ENCODE measurements at regions not wholly inside any gene's neighbourhood (a gene's known extent, or its start where the extent isn't known, plus 50 kb on each side); places are given as distances from the start of the nearest gene placed in this dataset.

- intact Hi-C loops (cut with DNase I; ENCODE audit: low total_unique reads): no loop called here
- H3K36me3 ChIP-seq: no peaks in the 10 kb centered on the region
- no peak for DNase-seq
- H3K9me3 ChIP-seq: no peaks in the 10 kb centered on the region
- H3K27me3 ChIP-seq (replicated peaks in 1 of 7): no peaks in the 10 kb centered on the region
- H3K4me3 ChIP-seq: no peak overlapping the region
- 72 to 88% (median 83%) methylated on average over 3 of the region's 3 CpGs for WGBS, 5 donors
- H3K4me1 ChIP-seq: peaks cover 0 to 10% (median 1%) of the 10 kb centered on the region in 6 donors
- H3K27ac ChIP-seq: no peak overlapping the region
- no peak for TF ChIP-seq POLR2A (IDR thresholded peaks at IDR 0.05)
- no peak for TF ChIP-seq CTCF (IDR thresholded peaks at IDR 0.05 in 8 of 11, conservative IDR thresholded peaks at IDR 0.05 in 3 of 11)
- no peak for TF ChIP-seq POLR2AphosphoS5 (IDR thresholded peaks at IDR 0.05)
These were observed 1147.6 kb downstream of the IGSF11 start for GRCh38 chr3:117887031-117887430.

- H3K4me3 ChIP-seq: no peak overlapping the region
- intact Hi-C loops (cut with DNase I; ENCODE audit: low total_unique reads): no loop called here
- 55 to 65% (median 60%) methylated on average over 4 of the region's 4 CpGs for WGBS, 5 donors
These were observed 1146.7 kb downstream of the IGSF11 start for GRCh38 chr3:117887901-117888300.

GRCh38 chr3:117892431-117892841 lies 1142.2 kb downstream of the IGSF11 start:
- no peaks in the 10 kb centered on the region for H3K36me3 ChIP-seq
- WGBS, 5 donors: 80 to 87% (median 85%) methylated on average over 3 of the region's 3 CpGs
- no peaks in the 10 kb centered on the region for H3K4me1 ChIP-seq
- no peak overlapping the region for H3K4me3 ChIP-seq
- intact Hi-C loops (cut with DNase I; ENCODE audit: low total_unique reads): no loop called here
- H3K27me3 ChIP-seq (replicated peaks in 1 of 7): no peaks in the 10 kb centered on the region
- peaks cover 0 to 8% (median 4%) of the 10 kb centered on the region in 8 donors for H3K9me3 ChIP-seq
- TF ChIP-seq POLR2AphosphoS5 (IDR thresholded peaks at IDR 0.05): no peak
- TF ChIP-seq CTCF (IDR thresholded peaks at IDR 0.05 in 8 of 11, conservative IDR thresholded peaks at IDR 0.05 in 3 of 11): no peak
- no peak for TF ChIP-seq POLR2A (IDR thresholded peaks at IDR 0.05)
- H3K27ac ChIP-seq: no peak overlapping the region
- no peak for DNase-seq

More at GRCh38 chr3:117887901-117888300, 1146.7 kb downstream of the IGSF11 start:
- Histone ChIP-seq H3K27ac (no peak overlapping the region), H3K4me1 (peaks cover 0 to 10% (median 1%) of the 10 kb centered on the region in 6 donors), H3K9me3 (no peaks in the 10 kb centered on the region), H3K36me3 (no peaks in the 10 kb centered on the region), H3K27me3 (replicated peaks in 1 of 7) (no peaks in the 10 kb centered on the region)
- DNase-seq: no peak
- TF ChIP-seq POLR2AphosphoS5 (IDR thresholded peaks at IDR 0.05): no peak
- TF ChIP-seq CTCF (IDR thresholded peaks at IDR 0.05 in 8 of 11, conservative IDR thresholded peaks at IDR 0.05 in 3 of 11): no peak
- no peak for TF ChIP-seq POLR2A (IDR thresholded peaks at IDR 0.05)

- Histone ChIP-seq H3K27me3 (replicated peaks in 1 of 7) (no peaks in the 10 kb centered on the region), H3K4me1 (no peaks in the 10 kb centered on the region), H3K27ac (peak overlapping the region in 1 of 8 donors; percentile 9), H3K36me3 (no peaks in the 10 kb centered on the region), H3K4me3 (no peak overlapping the region), H3K9me3 (peaks cover 0 to 14% (median 9%) of the 10 kb centered on the region in 8 donors)
- no peak for DNase-seq
- intact Hi-C loops (cut with DNase I; ENCODE audit: low total_unique reads): no loop called here
- no peak for TF ChIP-seq POLR2AphosphoS5 (IDR thresholded peaks at IDR 0.05)
- TF ChIP-seq CTCF (IDR thresholded peaks at IDR 0.05 in 8 of 11, conservative IDR thresholded peaks at IDR 0.05 in 3 of 11): no peak
- no peak for TF ChIP-seq POLR2A (IDR thresholded peaks at IDR 0.05)
These were observed 1141.6 kb downstream of the IGSF11 start for GRCh38 chr3:117893001-117893400.

All from spleen (tissue), 11 donors.